Activated CD4-positive, alpha-beta memory T cell treated with anti-CD3 and anti-CD28 coated beads for 36 hours (primary cell): ENCODE measurements at regions not wholly inside any gene's neighbourhood (a gene's known extent, or its start where the extent isn't known, plus 50 kb on each side); places are given as distances from the start of the nearest gene placed in this dataset.
A peak's percentile ranks its signal among the peaks of the same experiment; 100 is the strongest.

Source experiments
- CTCF ChIA-PET: fragments of 350-600 bp; sonication (Branson Sonifier 250); formaldehyde crosslinking; loops from one replicate; lab custom pipeline; 2021; ENCODE audit warnings: antibody characterized with exemption, inconsistent platforms; lab: Charles Lee
- POLR2A ChIA-PET: fragments of 350-600 bp; sonication (Branson Sonifier 250); formaldehyde crosslinking; loops from one replicate; lab custom pipeline; 2021; ENCODE audit warnings: antibody characterized with exemption; lab: Charles Lee
- DNase-seq: peaks from one replicate; pipeline ENCODE4 v3.0.0-alpha.2; 2020
- H3K27ac Mint-ChIP-seq: one replicate; pipeline ENCODE4 v1.8.0; 2021; ENCODE audit warnings: mixed read lengths
- H3K27me3 Mint-ChIP-seq: one replicate; pipeline ENCODE4 v1.8.0; 2021; ENCODE audit warnings: mixed read lengths
- H3K36me3 Mint-ChIP-seq: one replicate; pipeline ENCODE4 v1.8.0; 2021; ENCODE audit warnings: mixed read lengths
- H3K4me1 Mint-ChIP-seq: one replicate; pipeline ENCODE4 v1.8.0; 2021; ENCODE audit warnings: low read depth, mixed read lengths
- H3K4me3 Mint-ChIP-seq: one replicate; pipeline ENCODE4 v1.8.0; 2021; ENCODE audit warnings: mild to moderate bottlenecking, mixed read lengths
- H3K9me3 Mint-ChIP-seq: one replicate; pipeline ENCODE4 v1.8.0; 2021; ENCODE audit warnings: mixed read lengths
- intact Hi-C: fragments of 100-400 bp; cut with micrococcal nuclease; formaldehyde crosslinking; loops from one replicate; pipeline ENCODE4 v1.15.1; 2023

DNA sequence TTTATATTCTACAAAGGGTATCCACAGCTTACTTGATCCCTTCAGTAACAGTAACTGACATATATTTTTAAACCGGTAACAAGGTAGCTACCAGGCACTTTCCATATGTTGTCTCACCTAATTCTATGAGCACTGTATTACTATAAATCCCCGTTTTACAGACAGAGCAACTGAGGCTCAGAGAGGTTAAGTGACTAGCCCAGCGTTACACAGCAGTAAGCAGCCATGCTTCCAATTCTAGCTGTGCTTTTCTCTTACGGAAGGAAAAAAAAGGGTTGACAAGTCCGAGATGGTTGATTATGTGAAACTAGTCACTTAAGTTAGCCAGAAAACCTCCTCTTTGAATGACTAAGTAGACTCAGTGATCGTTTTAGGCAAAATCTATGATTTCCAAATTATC is 187.3 kb upstream of the LHX5 start:
- no peak overlapping the region for H3K27ac Mint-ChIP-seq
- H3K9me3 Mint-ChIP-seq: peaks cover 9% of the 10 kb centered on the region
- DNase-seq: no peak
- H3K36me3 Mint-ChIP-seq: no peaks in the 10 kb centered on the region
- H3K4me1 Mint-ChIP-seq: no peaks in the 10 kb centered on the region
- peaks cover 6% of the 10 kb centered on the region for H3K27me3 Mint-ChIP-seq
- intact Hi-C loops: no loop called here
- H3K4me3 Mint-ChIP-seq: no peak overlapping the region
- ChIA-PET CTCF (no interaction called here), POLR2A (interaction anchor here (0.6 kb wide), 1 partner anchor 332 kb away, joined by 6 read pairs; no protein-coding TSS in a partner anchor)

GRCh38 chr12:113658006-113658655 is 186.5 kb upstream of the LHX5 start:
- Mint-ChIP-seq H3K27me3 (peaks cover 3% of the 10 kb centered on the region), H3K4me1 (no peaks in the 10 kb centered on the region), H3K27ac (no peak overlapping the region), H3K9me3 (peaks cover 14% of the 10 kb centered on the region), H3K4me3 (no peak overlapping the region), H3K36me3 (no peaks in the 10 kb centered on the region)
- POLR2A ChIA-PET: interaction anchor here (0.6 kb wide), 1 partner anchor 331 kb away, joined by 6 read pairs; no protein-coding TSS in a partner anchor
- CTCF ChIA-PET: no interaction called here
- intact Hi-C loops: no loop called here
- DNase-seq: no peak

- H3K4me1 Mint-ChIP-seq: no peaks in the 10 kb centered on the region
- peaks cover 1% of the 10 kb centered on the region for H3K27me3 Mint-ChIP-seq
- no peaks in the 10 kb centered on the region for H3K36me3 Mint-ChIP-seq
- no peak overlapping the region for H3K4me3 Mint-ChIP-seq
- peaks cover 14% of the 10 kb centered on the region for H3K9me3 Mint-ChIP-seq
- ChIA-PET POLR2A (no interaction called here), CTCF (interaction anchor here (1.0 kb wide), 1 partner anchor 194 kb away, joined by 4 read pairs; no protein-coding TSS in a partner anchor)
- intact Hi-C loops: no loop called here
- H3K27ac Mint-ChIP-seq: no peak overlapping the region
- DNase-seq: no peak
Observed at GRCh38 chr12:113655919-113656318, 184.2 kb upstream of the LHX5 start.

DNA sequence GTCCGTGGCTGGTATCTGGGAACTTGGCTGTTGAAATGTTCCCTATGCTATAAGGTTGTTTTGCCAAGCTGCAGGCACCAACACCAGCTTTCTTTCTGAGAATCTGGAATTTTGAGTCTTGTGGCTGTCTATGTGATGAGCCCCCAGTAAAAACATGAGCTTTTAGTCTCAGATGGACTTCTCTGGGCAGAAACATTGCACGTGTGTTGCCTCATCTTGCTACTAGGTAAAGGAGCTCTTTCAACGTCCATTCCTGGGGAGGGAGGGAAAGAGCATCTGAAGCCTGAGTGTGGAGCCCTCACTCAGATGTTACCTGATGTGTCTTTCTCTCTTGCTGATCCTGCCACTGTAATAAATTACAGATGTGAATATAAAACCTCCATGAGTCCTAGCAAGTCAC is 183.8 kb upstream of the LHX5 start:
- ChIA-PET CTCF (no interaction called here), POLR2A (no interaction called here)
- Mint-ChIP-seq H3K36me3 (no peaks in the 10 kb centered on the region), H3K9me3 (peaks cover 14% of the 10 kb centered on the region), H3K27me3 (peaks cover 2% of the 10 kb centered on the region), H3K27ac (no peak overlapping the region), H3K4me1 (no peaks in the 10 kb centered on the region), H3K4me3 (no peak overlapping the region)
- intact Hi-C loops: no loop called here
- DNase-seq: no peak

- CTCF ChIA-PET: no interaction called here
Observed at GRCh38 chr12:113651662-113652061, 180.0 kb upstream of the LHX5 start.

DNA sequence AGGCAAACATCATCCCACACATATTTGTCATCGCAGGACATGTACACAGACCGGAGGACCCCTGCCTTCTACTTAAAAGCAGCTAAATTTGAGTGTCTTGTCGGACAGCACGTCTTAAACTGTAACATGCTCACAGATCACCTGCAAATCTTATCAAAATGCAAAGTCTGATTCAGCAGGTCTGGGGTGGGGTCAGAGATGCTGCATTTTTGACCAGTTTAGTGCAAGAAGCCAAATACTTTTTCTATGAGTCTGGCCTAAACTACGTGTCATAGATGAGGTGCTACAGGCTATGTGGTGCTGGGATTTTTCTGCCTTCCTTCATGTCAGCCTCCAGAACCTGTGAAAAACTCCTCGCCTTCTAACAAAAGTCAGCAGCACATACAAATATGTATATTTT is 178.8 kb upstream of the LHX5 start:
- H3K27ac Mint-ChIP-seq: no peak overlapping the region
- H3K36me3 Mint-ChIP-seq: no peaks in the 10 kb centered on the region
- H3K9me3 Mint-ChIP-seq: peaks cover 9% of the 10 kb centered on the region
- no peak overlapping the region for H3K4me3 Mint-ChIP-seq
- ChIA-PET POLR2A (no interaction called here), CTCF (no interaction called here)
- intact Hi-C loops: no loop called here
- no peak for DNase-seq
- no peaks in the 10 kb centered on the region for H3K4me1 Mint-ChIP-seq
- peaks cover 20% of the 10 kb centered on the region for H3K27me3 Mint-ChIP-seq

More at GRCh38 chr12:113651662-113652061, 180.0 kb upstream of the LHX5 start:
- Mint-ChIP-seq H3K9me3 (peaks cover 13% of the 10 kb centered on the region), H3K36me3 (no peaks in the 10 kb centered on the region), H3K27ac (no peak overlapping the region), H3K27me3 (peaks cover 13% of the 10 kb centered on the region), H3K4me1 (no peaks in the 10 kb centered on the region), H3K4me3 (no peak overlapping the region)
- DNase-seq: no peak
- intact Hi-C loops: no loop called here
- POLR2A ChIA-PET: no interaction called here

DNA sequence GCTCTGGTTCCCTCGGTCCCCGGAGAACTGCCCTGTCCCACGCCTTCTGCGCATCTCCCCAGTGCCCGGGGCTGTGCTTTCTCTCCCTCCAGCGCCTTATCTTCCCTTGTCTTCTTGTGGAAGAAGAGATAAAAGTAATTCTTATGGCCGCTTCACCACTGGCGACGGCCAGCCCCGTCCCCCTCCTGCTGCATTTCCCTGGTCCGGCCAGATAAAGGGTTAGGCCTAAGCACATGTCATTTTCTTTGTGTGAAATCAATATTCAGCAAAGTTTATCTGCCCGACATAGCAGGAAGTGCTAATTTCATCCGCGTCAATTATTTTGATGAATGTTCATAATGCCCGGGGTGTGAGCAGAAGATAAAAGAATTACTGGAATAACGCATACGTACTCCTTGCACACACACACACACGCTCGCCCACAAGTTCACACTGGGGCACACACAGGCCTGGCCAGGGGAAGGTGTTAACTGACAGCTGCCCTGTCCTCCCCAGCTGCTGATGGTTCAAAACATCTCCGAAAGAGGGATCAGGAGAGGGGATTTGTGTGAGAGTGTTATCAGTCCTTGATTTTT is 177.7 kb upstream of the LHX5 start:
- no peak overlapping the region for H3K27ac Mint-ChIP-seq
- no peaks in the 10 kb centered on the region for H3K4me1 Mint-ChIP-seq
- H3K27me3 Mint-ChIP-seq: peaks cover 26% of the 10 kb centered on the region
- H3K36me3 Mint-ChIP-seq: no peaks in the 10 kb centered on the region
- H3K4me3 Mint-ChIP-seq: no peak overlapping the region
- intact Hi-C loops: no loop called here
- no peak for DNase-seq
- ChIA-PET CTCF (no interaction called here), POLR2A (no interaction called here)
- H3K9me3 Mint-ChIP-seq: peaks cover 5% of the 10 kb centered on the region

DNA sequence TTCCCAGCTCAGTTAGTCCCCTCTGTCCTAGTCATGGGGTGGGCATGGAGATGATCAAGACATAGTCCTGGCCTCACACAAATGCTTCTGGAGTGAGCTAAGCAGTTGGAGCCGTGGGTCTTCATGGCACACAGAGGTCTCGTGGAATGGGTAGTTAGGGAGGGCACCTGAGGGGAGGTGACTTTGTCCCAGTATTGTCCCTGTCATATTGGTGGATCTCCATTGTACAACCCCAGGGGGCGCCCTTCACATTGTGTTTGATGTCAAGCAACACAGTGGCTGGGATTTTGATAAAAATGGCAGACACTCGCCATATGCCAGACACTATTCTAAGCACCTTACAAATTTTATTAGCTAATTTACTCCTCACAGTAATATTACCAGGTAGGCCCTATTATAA is 175.4 kb upstream of the LHX5 start:
- H3K27ac Mint-ChIP-seq: no peak overlapping the region
- no peaks in the 10 kb centered on the region for H3K36me3 Mint-ChIP-seq
- intact Hi-C loops: no loop called here
- H3K27me3 Mint-ChIP-seq: peaks cover 26% of the 10 kb centered on the region
- no peaks in the 10 kb centered on the region for H3K4me1 Mint-ChIP-seq
- no peaks in the 10 kb centered on the region for H3K9me3 Mint-ChIP-seq
- H3K4me3 Mint-ChIP-seq: no peak overlapping the region
- ChIA-PET CTCF (interaction anchor here (1.0 kb wide), 1 partner anchor 16 kb away, joined by 3 read pairs; no protein-coding TSS in a partner anchor), POLR2A (no interaction called here)
- DNase-seq: peak; percentile 16

- intact Hi-C loops: no loop called here
- DNase-seq: no peak
- no peaks in the 10 kb centered on the region for H3K36me3 Mint-ChIP-seq
- H3K4me1 Mint-ChIP-seq: no peaks in the 10 kb centered on the region
- CTCF ChIA-PET: no interaction called here
- H3K9me3 Mint-ChIP-seq: no peaks in the 10 kb centered on the region
- H3K27me3 Mint-ChIP-seq: peaks cover 27% of the 10 kb centered on the region
- POLR2A ChIA-PET: no interaction called here
- no peak overlapping the region for H3K4me3 Mint-ChIP-seq
- H3K27ac Mint-ChIP-seq: no peak overlapping the region
Observed at GRCh38 chr12:113645603-113646002, 173.9 kb upstream of the LHX5 start.

DNA sequence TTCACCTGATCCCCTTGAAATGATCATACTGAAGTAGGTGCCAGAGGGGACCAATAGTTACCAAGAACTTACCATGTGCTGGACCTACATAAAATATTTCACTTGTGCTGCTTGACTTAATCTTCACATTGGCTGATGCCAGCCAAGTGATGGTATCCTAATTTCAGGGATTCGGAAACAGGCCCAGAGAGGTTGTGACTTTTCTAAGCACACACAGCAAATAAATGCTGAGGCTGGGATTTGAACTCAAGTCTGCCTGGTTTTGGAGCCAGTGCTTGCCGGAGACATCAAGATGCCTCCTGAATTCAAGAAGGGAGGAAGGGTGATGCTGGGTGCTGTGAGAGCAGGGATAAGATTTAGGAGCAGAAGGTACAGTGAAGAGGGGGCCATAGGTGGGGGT is 173.5 kb upstream of the LHX5 start:
- Mint-ChIP-seq H3K36me3 (no peaks in the 10 kb centered on the region), H3K4me1 (no peaks in the 10 kb centered on the region), H3K27ac (no peak overlapping the region), H3K9me3 (no peaks in the 10 kb centered on the region), H3K4me3 (no peak overlapping the region), H3K27me3 (peaks cover 27% of the 10 kb centered on the region)
- CTCF ChIA-PET: no interaction called here
- intact Hi-C loops: no loop called here
- POLR2A ChIA-PET: no interaction called here
- DNase-seq: no peak

- Mint-ChIP-seq H3K27ac (no peak overlapping the region), H3K36me3 (no peaks in the 10 kb centered on the region), H3K9me3 (no peaks in the 10 kb centered on the region), H3K4me1 (no peaks in the 10 kb centered on the region), H3K4me3 (no peak overlapping the region), H3K27me3 (peaks cover 34% of the 10 kb centered on the region)
- ChIA-PET CTCF (no interaction called here), POLR2A (no interaction called here)
- no peak for DNase-seq
- intact Hi-C loops: no loop called here
Observed at GRCh38 chr12:113643177-113643974, 171.7 kb upstream of the LHX5 start.

- ChIA-PET CTCF (no interaction called here), POLR2A (no interaction called here)
- H3K4me1 Mint-ChIP-seq: no peaks in the 10 kb centered on the region
- DNase-seq: no peak
- H3K9me3 Mint-ChIP-seq: no peaks in the 10 kb centered on the region
- intact Hi-C loops: no loop called here
- no peak overlapping the region for H3K4me3 Mint-ChIP-seq
- no peaks in the 10 kb centered on the region for H3K36me3 Mint-ChIP-seq
- peaks cover 30% of the 10 kb centered on the region for H3K27me3 Mint-ChIP-seq
- H3K27ac Mint-ChIP-seq: no peak overlapping the region
Observed at GRCh38 chr12:113642672-113643071, 171.0 kb upstream of the LHX5 start.
